GM19328 (cell line): ENCODE measurements at regions not wholly inside any gene's neighbourhood (a gene's known extent, or its start where the extent isn't known, plus 50 kb on each side); places are given as distances from the start of the nearest gene placed in this dataset.

ENCODE experiments used
- ATAC-seq: cut with Tn5 transposase; IDR thresholded peaks from one replicate; pipeline ENCODE4 v1.9.1; 2021; ENCODE audit warnings: mild to moderate bottlenecking, moderate library complexity; ENCODE audit not compliant: unreplicated experiment

- no peak for ATAC-seq
Measured at GRCh38 chr2:75772908-75773630, 62.4 kb upstream of the GCFC2 start.

GRCh38 chr2:75765798-75766197, 55.1 kb upstream of the GCFC2 start:
- no peak for ATAC-seq

GRCh38 chr2:75764611-75765010, 53.9 kb upstream of the GCFC2 start:
- ATAC-seq: no peak
